CD14-positive monocyte (primary cell): ENCODE measurements at regions not wholly inside any gene's neighbourhood (a gene's known extent, or its start where the extent isn't known, plus 50 kb on each side); places are given as distances from the start of the nearest gene placed in this dataset.

ENCODE experiments used
- DNase-seq, 3 donors: peaks; one replicate each; pipeline ENCODE4 v3.0.0-alpha.2; 2011 to 2022
- H2AFZ ChIP-seq: 2 replicates; pipeline ENCODE4 v1.6.0; 2012; ENCODE audit warnings: mild to moderate bottlenecking, low read depth, low read length, inconsistent platforms; ENCODE audit not compliant: insufficient read depth, poor library complexity, severe bottlenecking
- H3K27ac ChIP-seq, 2 donors: 1 replicate in 1 of 2; 2 replicates in 1 of 2; pipeline ENCODE4 v1.5.1; 2012 to 2013; ENCODE audit warnings: low read length in 2 of 2, control low read depth in 1 of 2, inconsistent platforms in 1 of 2, low read depth in 1 of 2, mild to moderate bottlenecking in 1 of 2
- H3K27me3 ChIP-seq, 2 donors: one replicate each; pipeline versions ENCODE4 v1.6.0 to v1.6.1; 2011 to 2013; ENCODE audit warnings: low read length in 2 of 2; ENCODE audit not compliant: control insufficient read depth in 2 of 2, insufficient read depth in 2 of 2
- H3K36me3 ChIP-seq, 2 donors: replicated peaks in 1 of 2; 1 replicate in 1 of 2; 2 replicates in 1 of 2; pipeline versions ENCODE4 v1.5.1 to v1.6.1; 2012 to 2013; ENCODE audit warnings: low read length in 2 of 2, control low read depth in 1 of 2, inconsistent platforms in 1 of 2, mild to moderate bottlenecking in 1 of 2; ENCODE audit not compliant: insufficient read depth in 2 of 2, control insufficient read depth in 1 of 2
- H3K4me1 ChIP-seq, 2 donors: 1 replicate in 1 of 2; 2 replicates in 1 of 2; pipeline versions ENCODE4 v1.5.1 to v1.6.1; 2012 to 2013; ENCODE audit warnings: low read length in 2 of 2, control low read depth in 1 of 2, inconsistent platforms in 1 of 2, mild to moderate bottlenecking in 1 of 2, moderate library complexity in 1 of 2; ENCODE audit not compliant: insufficient read depth in 2 of 2, control insufficient read depth in 1 of 2
- H3K4me2 ChIP-seq: replicated peaks from 2 replicates; pipeline ENCODE3; 2012; ENCODE audit warnings: low read length, moderate library complexity, mild to moderate bottlenecking; ENCODE audit not compliant: poor library complexity, severe bottlenecking; ENCODE audit errors: extremely low read depth
- H3K4me3 ChIP-seq, 3 experiments: fragments of 200-600 bp in 1 of 3; sonication (generic) in 1 of 3; replicated peaks in 1 of 3; 1 replicate in 2 of 3; 2 replicates in 1 of 3; pipeline ENCODE4 v1.5.1; 2011 to 2013; ENCODE audit warnings: low read length in 3 of 3, mild to moderate bottlenecking in 3 of 3, control low read depth in 2 of 3, low read depth in 2 of 3, inconsistent platforms in 1 of 3, moderate library complexity in 1 of 3
- H3K79me2 ChIP-seq: 2 replicates; pipeline ENCODE4 v1.6.0; 2012; ENCODE audit warnings: mild to moderate bottlenecking, control low read depth, inconsistent platforms, low read length, moderate library complexity; ENCODE audit not compliant: insufficient read depth
- H3K9ac ChIP-seq: 2 replicates; pipeline ENCODE4 v1.6.0; 2017; ENCODE audit warnings: low read length, mild to moderate bottlenecking; ENCODE audit not compliant: insufficient read depth, poor library complexity, severe bottlenecking
- H3K9me3 ChIP-seq, 2 donors: replicated peaks in 1 of 2; 1 replicate in 1 of 2; 2 replicates in 1 of 2; pipeline versions ENCODE4 v1.5.1 to v1.6.1; 2012 to 2013; ENCODE audit warnings: low read length in 2 of 2, control low read depth in 1 of 2; ENCODE audit not compliant: control insufficient read depth in 1 of 2, insufficient read depth in 1 of 2
- H4K20me1 ChIP-seq: 2 replicates; pipeline ENCODE4 v1.6.0; 2012; ENCODE audit warnings: mild to moderate bottlenecking, low read length, control low read depth, moderate library complexity; ENCODE audit not compliant: insufficient read depth
- H3K27ac Mint-ChIP-seq, 7 donors: one replicate each; pipeline ENCODE4 v1.8.0; 2020; ENCODE audit warnings: mild to moderate bottlenecking in 7 of 7, mixed read lengths in 7 of 7, moderate library complexity in 6 of 7, inconsistent platforms in 2 of 7
- H3K27me3 Mint-ChIP-seq, 3 donors: one replicate each; pipeline ENCODE4 v1.8.0; 2021 to 2022; ENCODE audit warnings: low read depth in 3 of 3, mild to moderate bottlenecking in 3 of 3, mixed read lengths in 3 of 3, moderate library complexity in 3 of 3, inconsistent platforms in 1 of 3
- H3K36me3 Mint-ChIP-seq, 2 donors: one replicate each; pipeline ENCODE4 v1.8.0; 2020; ENCODE audit warnings: mixed read lengths in 2 of 2, inconsistent platforms in 1 of 2, mild to moderate bottlenecking in 1 of 2
- H3K4me1 Mint-ChIP-seq: one replicate; pipeline ENCODE4 v1.8.0; 2020; ENCODE audit warnings: mild to moderate bottlenecking, mixed read lengths
- H3K4me3 Mint-ChIP-seq, 2 donors: one replicate each; pipeline ENCODE4 v1.8.0; 2020; ENCODE audit warnings: mild to moderate bottlenecking in 2 of 2, mixed read lengths in 2 of 2, moderate library complexity in 1 of 2
- H3K9me3 Mint-ChIP-seq, 7 donors: one replicate each; pipeline ENCODE4 v1.8.0; 2020 to 2022; ENCODE audit warnings: mixed read lengths in 7 of 7, mild to moderate bottlenecking in 6 of 7, moderate library complexity in 6 of 7, inconsistent platforms in 2 of 7
- CTCF ChIP-seq: fragments of 200-600 bp; IDR thresholded peaks from one replicate; pipeline ENCODE4 v1.8.0; 2022; ENCODE audit warnings: antibody characterized with exemption, mild to moderate bottlenecking
- WGBS: methylation state at CpG from one replicate; pipeline ENCODE4 v1.1.5; 2013; ENCODE audit warnings: missing lambda C conversion rate; ENCODE audit not compliant: insufficient coverage; 5-methylcytosine and 5-hydroxymethylcytosine counted together
- intact Hi-C, 2 donors: fragments of 100-400 bp; cut with micrococcal nuclease; formaldehyde crosslinking; loops; one replicate each; pipeline versions ENCODE4 v1.15.0 to v1.15.1; 2023

- Histone ChIP-seq H3K27ac (no peak overlapping the region), H3K27me3 (no peaks in the 10 kb centered on the region), H3K36me3 (no peaks in the 10 kb centered on the region), H3K4me3 (no peak overlapping the region), H3K79me2 (no peaks in the 10 kb centered on the region), H3K4me1 (no peaks in the 10 kb centered on the region), H2AFZ (no peak overlapping the region), H3K9me3 (peaks cover 0 to 5% of the 10 kb centered on the region in 2 donors), H4K20me1 (no peaks in the 10 kb centered on the region), H3K9ac (no peak overlapping the region), H3K4me2 (no peak overlapping the region)
- DNase-seq = no peak
- no peaks in the 10 kb centered on the region for H3K4me1 Mint-ChIP-seq
- 85% methylated on average over 4 of the region's 5 CpGs for WGBS
- H3K36me3 Mint-ChIP-seq = no peaks in the 10 kb centered on the region
- H3K4me3 Mint-ChIP-seq = no peak overlapping the region
- no peak overlapping the region for H3K27ac Mint-ChIP-seq
- no peak for TF ChIP-seq CTCF
- intact Hi-C loops = no loop called here
- H3K9me3 Mint-ChIP-seq = peaks cover 0 to 16% (median 10%) of the 10 kb centered on the region in 7 donors
- no peaks in the 10 kb centered on the region for H3K27me3 Mint-ChIP-seq
Observed at GRCh38 chr3:87968668-87969067, 90.1 kb downstream of the CGGBP1 start.

- Histone ChIP-seq H3K27me3 (no peaks in the 10 kb centered on the region), H2AFZ (no peak overlapping the region), H4K20me1 (no peaks in the 10 kb centered on the region), H3K36me3 (no peaks in the 10 kb centered on the region), H3K9ac (no peak overlapping the region), H3K4me2 (no peak overlapping the region), H3K27ac (no peak overlapping the region), H3K4me1 (no peaks in the 10 kb centered on the region), H3K9me3 (no peaks in the 10 kb centered on the region), H3K79me2 (no peaks in the 10 kb centered on the region), H3K4me3 (no peak overlapping the region)
- no peaks in the 10 kb centered on the region for H3K36me3 Mint-ChIP-seq
- no peaks in the 10 kb centered on the region for H3K27me3 Mint-ChIP-seq
- no peak overlapping the region for H3K27ac Mint-ChIP-seq
- intact Hi-C loops = no loop called here
- TF ChIP-seq CTCF = no peak
- no CpG with 5 or more reads among the region's 1 CpG for WGBS
- no peak overlapping the region for H3K4me3 Mint-ChIP-seq
- peaks cover 0 to 2% (median 0%) of the 10 kb centered on the region in 7 donors for H3K9me3 Mint-ChIP-seq
- DNase-seq = no peak
- no peaks in the 10 kb centered on the region for H3K4me1 Mint-ChIP-seq
Observed at GRCh38 chr3:87958289-87958688, 100.5 kb downstream of the CGGBP1 start.
